Esophagus (tissue), 2 donors: ENCODE measurements at regions not wholly inside any gene's neighbourhood (a gene's known extent, or its start where the extent isn't known, plus 50 kb on each side); places are given as distances from the start of the nearest gene placed in this dataset.
"Not testable (repeated sequence)": the region's sequence is repeated elsewhere in the genome, so short reads cannot be mapped to it uniquely, and the experiment has no call there.

Experiments used
- H3K27ac ChIP-seq, 2 donors: one replicate each; pipeline ENCODE4 v1.5.1; 2013; ENCODE audit warnings: low read depth in 2 of 2, mild to moderate bottlenecking in 2 of 2, inconsistent platforms in 1 of 2, low read length in 1 of 2, moderate library complexity in 1 of 2
- H3K27me3 ChIP-seq, 2 donors: one replicate each; pipeline ENCODE4 v1.6.1; 2013; ENCODE audit warnings: low read length in 2 of 2, control low read depth in 1 of 2, mild to moderate bottlenecking in 1 of 2; ENCODE audit not compliant: insufficient read depth in 2 of 2, control insufficient read depth in 1 of 2
- H3K36me3 ChIP-seq, 2 donors: one replicate each; pipeline ENCODE4 v1.6.1; 2013; ENCODE audit warnings: low read length in 1 of 2; ENCODE audit not compliant: control insufficient read depth in 2 of 2, insufficient read depth in 2 of 2
- H3K4me1 ChIP-seq, 2 donors: one replicate each; pipeline ENCODE4 v1.6.1; 2013; ENCODE audit warnings: low read length in 1 of 2; ENCODE audit not compliant: control insufficient read depth in 2 of 2, insufficient read depth in 2 of 2
- H3K4me3 ChIP-seq, 2 donors: one replicate each; pipeline ENCODE4 v1.5.1; 2013; ENCODE audit warnings: low read length in 2 of 2, mild to moderate bottlenecking in 2 of 2, low read depth in 1 of 2, moderate library complexity in 1 of 2
- H3K9me3 ChIP-seq, 2 donors: one replicate each; pipeline ENCODE4 v1.6.1; 2013; ENCODE audit warnings: mild to moderate bottlenecking in 2 of 2, low read depth in 1 of 2, low read length in 1 of 2, moderate library complexity in 1 of 2; ENCODE audit not compliant: control insufficient read depth in 2 of 2, insufficient read depth in 1 of 2
- WGBS, 2 donors: extraction: QIAGEN DNeasy Blood & Tissue Kit; methylation state at CpG; one replicate each; pipeline ENCODE4 v1.1.7; 2013; 5-methylcytosine and 5-hydroxymethylcytosine counted together
- donor health status: healthy with polysubstance abuse.
- donor health status: Bipolar disorder and iron deficiency.

- Histone ChIP-seq H3K4me3 (no peak overlapping the region), H3K4me1 (peaks cover 2 to 6% of the 10 kb centered on the region in 2 donors), H3K36me3 (no peaks in the 10 kb centered on the region), H3K9me3 (peaks cover 0 to 2% of the 10 kb centered on the region in 2 donors), H3K27me3 (no peaks in the 10 kb centered on the region), H3K27ac (no peak overlapping the region)
- 80 to 82% methylated on average over 9 of the region's 9 CpGs for WGBS, 2 donors
Observed at GRCh38 chr2:239723486-239724193, 301.5 kb downstream of the NDUFA10 start.

- Histone ChIP-seq H3K4me3 (no peak overlapping the region), H3K27ac (no peak overlapping the region), H3K36me3 (no peaks in the 10 kb centered on the region), H3K9me3 (peaks cover 0 to 2% of the 10 kb centered on the region in 2 donors), H3K4me1 (peaks cover 2 to 6% of the 10 kb centered on the region in 2 donors), H3K27me3 (no peaks in the 10 kb centered on the region)
- 88 to 91% methylated on average over 15 to 16 of the region's 16 CpGs for WGBS, 2 donors
Observed at GRCh38 chr2:239722760-239723470, 302.2 kb downstream of the NDUFA10 start.

GRCh38 chr2:239721991-239722759, 303.0 kb downstream of the NDUFA10 start:
- H3K9me3 ChIP-seq = peaks cover 0 to 2% of the 10 kb centered on the region in 2 donors
- no peaks in the 10 kb centered on the region for H3K36me3 ChIP-seq
- no peak overlapping the region for H3K4me3 ChIP-seq
- H3K4me1 ChIP-seq = peaks cover 6% of the 10 kb centered on the region in 2 donors
- no peaks in the 10 kb centered on the region for H3K27me3 ChIP-seq
- H3K27ac ChIP-seq = no peak overlapping the region
- 88 to 92% methylated on average over 18 of the region's 18 CpGs for WGBS, 2 donors

- no peaks in the 10 kb centered on the region for H3K27me3 ChIP-seq
- no peak overlapping the region for H3K27ac ChIP-seq
- no peak overlapping the region for H3K4me3 ChIP-seq
- WGBS, 2 donors = 83 to 89% methylated on average over 11 of the region's 11 CpGs
- H3K36me3 ChIP-seq = no peaks in the 10 kb centered on the region
- peaks cover 0 to 2% of the 10 kb centered on the region in 2 donors for H3K9me3 ChIP-seq
- H3K4me1 ChIP-seq = peaks cover 6 to 10% of the 10 kb centered on the region in 2 donors
Observed at GRCh38 chr2:239721531-239721930, 303.6 kb downstream of the NDUFA10 start.

- H3K27ac ChIP-seq = no peak overlapping the region
- H3K36me3 ChIP-seq = no peaks in the 10 kb centered on the region
- peaks cover 0 to 2% of the 10 kb centered on the region in 2 donors for H3K9me3 ChIP-seq
- 78 to 80% methylated on average over 27 of the region's 27 CpGs for WGBS, 2 donors
- H3K4me3 ChIP-seq = no peak overlapping the region
- H3K27me3 ChIP-seq = no peaks in the 10 kb centered on the region
- peaks cover 6 to 11% of the 10 kb centered on the region in 2 donors for H3K4me1 ChIP-seq
Observed at GRCh38 chr2:239720361-239721360, 304.5 kb downstream of the NDUFA10 start.

- WGBS, 2 donors = 90 to 93% methylated on average over 9 of the region's 9 CpGs
- H3K4me1 ChIP-seq = peaks cover 6 to 11% of the 10 kb centered on the region in 2 donors
- H3K36me3 ChIP-seq = no peaks in the 10 kb centered on the region
- peaks cover 0 to 6% of the 10 kb centered on the region in 2 donors for H3K9me3 ChIP-seq
- H3K27ac ChIP-seq = no peak overlapping the region
- H3K27me3 ChIP-seq = no peaks in the 10 kb centered on the region
- no peak overlapping the region for H3K4me3 ChIP-seq
Observed at GRCh38 chr2:239719791-239720360, 305.3 kb downstream of the NDUFA10 start.

- H3K9me3 ChIP-seq, H3K27ac ChIP-seq, H3K36me3 ChIP-seq, H3K27me3 ChIP-seq, H3K4me3 ChIP-seq: not testable (repeated sequence)
- 91 to 92% methylated on average over 6 of the region's 6 CpGs for WGBS, 2 donors
- peaks cover 3 to 11% of the 10 kb centered on the region in 2 donors for H3K4me1 ChIP-seq
Observed at GRCh38 chr2:239718991-239719390, 306.2 kb downstream of the NDUFA10 start.

- Histone ChIP-seq H3K36me3 (no peaks in the 10 kb centered on the region), H3K4me3 (no peak overlapping the region), H3K27ac (no peak overlapping the region), H3K4me1 (peaks cover 0 to 11% of the 10 kb centered on the region in 2 donors), H3K27me3 (no peaks in the 10 kb centered on the region), H3K9me3 (peaks cover 2 to 7% of the 10 kb centered on the region in 2 donors)
- 85 to 87% methylated on average over 22 of the region's 22 CpGs for WGBS, 2 donors
Observed at GRCh38 chr2:239717706-239718105, 307.4 kb downstream of the NDUFA10 start.
